IMR-90 (cell line): ENCODE measurements at regions not wholly inside any gene's neighbourhood (a gene's known extent, or its start where the extent isn't known, plus 50 kb on each side); places are given as distances from the start of the nearest gene placed in this dataset.

Source experiments
- ATAC-seq: fragments of 200-7000 bp; cut with Tn5 transposase; 2 replicates; pipeline ENCODE4 v1.9.1; 2020; ENCODE audit warnings: low read depth, mild to moderate bottlenecking, moderate library complexity
- BruUV-seq: library from RNA; stranded (reverse); fragments of 400-500 nt; replicated peaks from 2 replicates; lab custom pipeline; 2021; lab: Mats Ljungman, UMichigan
- CTCF ChIA-PET: fragments of 300-600 bp; formaldehyde crosslinking; extraction: SDS; loops from one replicate; lab custom pipeline; 2021; ENCODE audit warnings: antibody characterized with exemption; lab: Yijun Ruan, JAX
- POLR2A ChIA-PET: fragments of 300-600 bp; sonication (Branson Sonifier 250); formaldehyde crosslinking; loops from one replicate; lab custom pipeline; 2022; ENCODE audit warnings: antibody characterized with exemption; ENCODE audit not compliant: unreplicated experiment; lab: Charles Lee
- DNase-seq: peaks from one replicate; pipeline ENCODE4 v3.0.0; 2013
- H2AFZ ChIP-seq: replicated peaks from 2 replicates; pipeline ENCODE3; 2013; ENCODE audit warnings: low read length, mild to moderate bottlenecking; ENCODE audit not compliant: poor library complexity
- H2AK5ac ChIP-seq: 2 replicates; pipeline ENCODE4 v1.6.1; 2013; ENCODE audit warnings: low read depth, low read length, inconsistent platforms
- H2AK9ac ChIP-seq: replicated peaks from 2 replicates; pipeline ENCODE3; 2013; ENCODE audit warnings: mild to moderate bottlenecking, low read depth, low read length, moderate library complexity; ENCODE audit not compliant: poor library complexity
- H2BK120ac ChIP-seq: 2 replicates; pipeline ENCODE4 v1.6.1; 2013; ENCODE audit warnings: low read depth, low read length, inconsistent platforms
- H2BK15ac ChIP-seq: 3 replicates; pipeline ENCODE4 v1.6.1; 2013; ENCODE audit warnings: low read depth, low read length, inconsistent platforms
- H2BK20ac ChIP-seq: 2 replicates; pipeline ENCODE4 v1.6.1; 2013; ENCODE audit warnings: low read depth, mild to moderate bottlenecking, inconsistent platforms, low read length, moderate library complexity
- H2BK5ac ChIP-seq: 2 replicates; pipeline ENCODE4 v1.6.1; 2013; ENCODE audit warnings: mild to moderate bottlenecking, low read depth, low read length, inconsistent platforms; ENCODE audit not compliant: poor library complexity, severe bottlenecking
- H3K14ac ChIP-seq: replicated peaks from 2 replicates; pipeline ENCODE4 v1.6.1; 2013; ENCODE audit warnings: low read depth, low read length, inconsistent platforms
- H3K18ac ChIP-seq: 2 replicates; pipeline ENCODE4 v1.6.1; 2013; ENCODE audit warnings: low read depth, low read length, control low read depth
- H3K23ac ChIP-seq: 2 replicates; pipeline ENCODE4 v1.6.1; 2013; ENCODE audit warnings: low read depth, low read length, inconsistent platforms
- H3K27ac ChIP-seq: 2 replicates; pipeline ENCODE4 v1.5.1; 2013; ENCODE audit warnings: mild to moderate bottlenecking, control low read depth, low read length; ENCODE audit not compliant: insufficient read depth
- H3K27me3 ChIP-seq: 2 replicates; pipeline ENCODE4 v1.6.1; 2013; ENCODE audit warnings: low read length; ENCODE audit not compliant: control insufficient read depth, insufficient read depth
- H3K36me3 ChIP-seq: 2 replicates; pipeline ENCODE4 v1.6.1; 2013; ENCODE audit warnings: low read length, mixed read lengths; ENCODE audit not compliant: control insufficient read depth, insufficient read depth
- H3K4ac ChIP-seq: 2 replicates; pipeline ENCODE4 v1.6.1; 2013; ENCODE audit warnings: low read depth, low read length, inconsistent platforms
- H3K4me1 ChIP-seq: 2 replicates; pipeline ENCODE4 v1.6.1; 2013; ENCODE audit warnings: low read length, mixed read lengths; ENCODE audit not compliant: control insufficient read depth, insufficient read depth
- H3K4me2 ChIP-seq: 2 replicates; pipeline ENCODE4 v1.6.1; 2013; ENCODE audit warnings: low read depth, mild to moderate bottlenecking, control low read depth, low read length, moderate library complexity
- H3K4me3 ChIP-seq: 2 replicates; pipeline ENCODE4 v1.5.1; 2013; ENCODE audit warnings: low read depth, mild to moderate bottlenecking, control low read depth, low read length, moderate library complexity; ENCODE audit not compliant: insufficient read depth
- H3K56ac ChIP-seq: 2 replicates; pipeline ENCODE4 v1.6.1; 2013; ENCODE audit warnings: low read length, inconsistent platforms; ENCODE audit not compliant: insufficient read depth; ENCODE audit errors: extremely low read depth
- H3K79me1 ChIP-seq, 2 experiments: 2 replicates each; pipeline ENCODE4 v1.6.1; 2013; ENCODE audit warnings: low read length in 2 of 2, inconsistent platforms in 1 of 2, low read depth in 1 of 2
- H3K9ac ChIP-seq: 2 replicates; pipeline ENCODE4 v1.6.1; 2013; ENCODE audit warnings: low read depth, low read length, control low read depth
- H3K9me1 ChIP-seq: 2 replicates; pipeline ENCODE4 v1.6.1; 2013; ENCODE audit warnings: low read length, inconsistent platforms; ENCODE audit not compliant: insufficient read depth
- H3K9me3 ChIP-seq: 2 replicates; pipeline ENCODE4 v1.6.1; 2013; ENCODE audit warnings: low read length; ENCODE audit not compliant: control insufficient read depth, insufficient read depth
- H4K20me1 ChIP-seq: 2 replicates; pipeline ENCODE4 v1.6.1; 2013; ENCODE audit warnings: low read length, inconsistent platforms; ENCODE audit not compliant: insufficient read depth
- H4K5ac ChIP-seq: 2 replicates; pipeline ENCODE4 v1.6.1; 2013; ENCODE audit warnings: mild to moderate bottlenecking, low read depth, low read length, control low read depth
- H4K8ac ChIP-seq, 2 experiments: 2 replicates each; pipeline ENCODE4 v1.6.1; 2013; ENCODE audit warnings: low read depth in 2 of 2, low read length in 2 of 2, control low read depth in 1 of 2, inconsistent platforms in 1 of 2
- H4K91ac ChIP-seq: 2 replicates; pipeline ENCODE4 v1.6.1; 2013; ENCODE audit warnings: low read depth, low read length, inconsistent platforms; ENCODE audit not compliant: insufficient read depth
- CEBPB ChIP-seq: IDR thresholded peaks from 2 replicates; pipeline ENCODE4 v1.6.1; 2012; ENCODE audit warnings: low read depth, low read length, improper control_type of control experiment
- NFE2L2 ChIP-seq: fragments of 150-350 bp; IDR thresholded peaks from 2 replicates; pipeline ENCODE4 v1.6.1; 2016; ENCODE audit warnings: low read depth, mild to moderate bottlenecking, low read length
- WGBS, 2 experiments: methylation state at CpG; one replicate each; pipeline versions ENCODE4 v1.1.5 to v1.1.7; 2013; ENCODE audit warnings: missing lambda C conversion rate in 2 of 2; ENCODE audit not compliant: insufficient read length in 1 of 2; ENCODE audit errors: extremely low coverage in 2 of 2; 5-methylcytosine and 5-hydroxymethylcytosine counted together
- dilution Hi-C: fragments of 300-500 bp; cut with HindIII; formaldehyde crosslinking; loops from one replicate; pipeline ENCODE4 v1.14.3; 2018; ENCODE audit warnings: low sequenced_read_pairs; ENCODE audit not compliant: unreplicated experiment
- in situ Hi-C: fragments of 300-500 bp; cut with MboI; formaldehyde crosslinking; loops from 3 replicates; pipeline ENCODE4 v1.14.3; 2019; ENCODE audit warnings: low sequenced_read_pairs, inconsistent platforms, mixed read lengths
- intact Hi-C: fragments of 100-400 bp; cut with micrococcal nuclease; formaldehyde crosslinking; loops from 2 replicates; pipeline ENCODE4 v1.10.0; 2022

DNA sequence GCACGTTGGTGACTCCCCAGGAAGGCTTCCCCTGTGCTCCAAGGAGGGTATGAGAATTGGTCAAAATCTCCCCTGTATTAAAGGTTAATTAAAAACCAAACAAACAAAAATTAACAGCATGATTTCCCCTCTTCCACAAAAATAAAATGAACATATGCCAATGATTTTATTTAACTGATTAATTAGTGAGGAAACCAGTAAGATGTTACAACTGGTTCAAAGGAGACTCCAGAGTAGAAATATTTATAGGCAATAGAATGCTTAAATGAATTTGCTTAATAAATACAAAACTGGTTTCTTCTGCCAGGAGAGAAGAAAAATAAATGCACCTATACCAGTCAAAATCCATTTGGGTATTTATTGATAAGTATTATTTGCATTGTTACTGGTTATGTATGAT lies 249.5 kb upstream of the DEPDC1 start:
- Histone ChIP-seq H3K4ac (no peak overlapping the region), H3K27ac (no peak overlapping the region), H4K20me1 (no peaks in the 10 kb centered on the region), H3K14ac (no peak overlapping the region), H2AK5ac (no peak overlapping the region), H4K8ac (no peak overlapping the region), H3K36me3 (no peaks in the 10 kb centered on the region), H2AK9ac (no peak overlapping the region), H2BK20ac (no peak overlapping the region), H3K9me3 (peaks cover 2% of the 10 kb centered on the region; the same call in 1 of the 2 replicates), H3K9ac (no peak overlapping the region), H4K91ac (no peak overlapping the region), H2AFZ (no peak overlapping the region), H2BK120ac (no peak overlapping the region), H2BK5ac (no peak overlapping the region), H3K18ac (no peak overlapping the region), H3K9me1 (no peaks in the 10 kb centered on the region), H3K56ac (no peak overlapping the region), H2BK15ac (no peak overlapping the region), H3K4me2 (no peak overlapping the region), H3K79me1 (no peaks in the 10 kb centered on the region), H3K4me1 (no peaks in the 10 kb centered on the region), H3K27me3 (no peaks in the 10 kb centered on the region), H4K5ac (no peak overlapping the region), H3K4me3 (no peak overlapping the region), H3K23ac (no peak overlapping the region)
- no CpG with 5 or more reads among the region's 1 CpG for WGBS, 2 experiments
- dilution Hi-C loops (no loop called here), intact Hi-C loops (loop anchor here (10.0 kb wide), 1 partner anchor 518 kb away; no protein-coding TSS in a partner anchor), in situ Hi-C loops (no loop called here)
- TF ChIP-seq CEBPB = no peak
- no peak for TF ChIP-seq NFE2L2
- DNase-seq (no peak), ATAC-seq (no peak)
- POLR2A ChIA-PET = no interaction called here
- CTCF ChIA-PET = no interaction called here
- BruUV-seq = no TSS peak
